A673 (cell line): ENCODE measurements at regions not wholly inside any gene's neighbourhood (a gene's known extent, or its start where the extent isn't known, plus 50 kb on each side); places are given as distances from the start of the nearest gene placed in this dataset.

Experiments used
- BruUV-seq: library from RNA; stranded (reverse); fragments of 400-500 nt; replicated peaks from 2 replicates; lab custom pipeline; 2021; lab: Mats Ljungman, UMichigan
- CTCF ChIA-PET: fragments of 300-600 bp; sonication (Branson Sonifier 250); formaldehyde crosslinking; loops from one replicate; lab custom pipeline; 2022; ENCODE audit warnings: antibody characterized with exemption; lab: Charles Lee
- POLR2A ChIA-PET: fragments of 300-600 bp; sonication (Branson Sonifier 250); formaldehyde crosslinking; loops from one replicate; lab custom pipeline; 2022; ENCODE audit warnings: antibody characterized with exemption; ENCODE audit not compliant: low non-redundant PET; lab: Charles Lee
- DNase-seq: peaks from one replicate; pipeline ENCODE4 v3.0.0-alpha.2; 2015; ENCODE audit warnings: low spot score
- H3K27ac ChIP-seq: fragments of 200-600 bp; sonication (generic); 2 replicates; pipeline ENCODE4 v1.5.1; 2016; ENCODE audit warnings: mixed run types, low read depth, mild to moderate bottlenecking, mixed read lengths, antibody characterized with exemption, low read length; ENCODE audit not compliant: poor library complexity, severe bottlenecking
- H3K27me3 ChIP-seq: fragments of 200-600 bp; sonication (generic); replicated peaks from 2 replicates; pipeline ENCODE4 v1.6.1; 2017; ENCODE audit warnings: mixed run types, low read depth, mild to moderate bottlenecking, mixed read lengths, antibody characterized with exemption, low read length; ENCODE audit not compliant: insufficient read depth, poor library complexity
- H3K36me3 ChIP-seq: fragments of 200-600 bp; sonication (generic); 2 replicates; pipeline ENCODE4 v1.6.1; 2016; ENCODE audit warnings: mixed run types, mild to moderate bottlenecking, mixed read lengths, antibody characterized with exemption, low read length; ENCODE audit not compliant: insufficient read depth, poor library complexity, severe bottlenecking
- H3K4me1 ChIP-seq: fragments of 200-600 bp; sonication (generic); 2 replicates; pipeline ENCODE4 v1.6.1; 2017; ENCODE audit warnings: mixed run types, mild to moderate bottlenecking, mixed read lengths, antibody characterized with exemption, low read length; ENCODE audit not compliant: insufficient read depth, poor library complexity, severe bottlenecking
- H3K4me3 ChIP-seq: fragments of 200-600 bp; sonication (generic); 2 replicates; pipeline ENCODE4 v1.5.1; 2016; ENCODE audit warnings: low read depth, mixed run types, mild to moderate bottlenecking, mixed read lengths, low read length; ENCODE audit not compliant: poor library complexity, severe bottlenecking
- H3K9me3 ChIP-seq: fragments of 200-600 bp; sonication (generic); 2 replicates; pipeline ENCODE4 v1.6.1; 2016; ENCODE audit warnings: mixed run types, low read depth, mild to moderate bottlenecking, mixed read lengths, antibody characterized with exemption, low read length; ENCODE audit not compliant: poor library complexity, severe bottlenecking
- CTCF ChIP-seq: fragments of 300-800, 200-600 bp; sonication (generic); conservative IDR thresholded peaks from 2 replicates; pipeline ENCODE4 v1.5.1; 2017; ENCODE audit warnings: low read depth, mild to moderate bottlenecking, antibody characterized with exemption, low read length, moderate library complexity, mixed read lengths
- EZH2 ChIP-seq: fragments of 200-600 bp; sonication (generic); IDR thresholded peaks from 2 replicates; pipeline ENCODE4 v1.6.1; 2017; ENCODE audit warnings: borderline replicate concordance, low read depth, mild to moderate bottlenecking, mixed read lengths, antibody characterized with exemption, low read length; ENCODE audit not compliant: poor library complexity, severe bottlenecking
- intact Hi-C: fragments of 100-400 bp; cut with micrococcal nuclease; formaldehyde crosslinking; loops from one replicate; pipeline ENCODE4 v1.10.0; 2022; ENCODE audit not compliant: unreplicated experiment

GRCh38 chr1:222898191-222898527, 83.3 kb downstream of the DISP1 start:
- DNase-seq, result no peak
- Histone ChIP-seq H3K27ac (no peak overlapping the region), H3K9me3 (no peaks in the 10 kb centered on the region), H3K36me3 (no peaks in the 10 kb centered on the region), H3K4me1 (no peaks in the 10 kb centered on the region), H3K27me3 (no peaks in the 10 kb centered on the region), H3K4me3 (no peak overlapping the region)
- TF ChIP-seq CTCF (no peak), EZH2 (no peak)
- CTCF ChIA-PET, result no interaction called here
- POLR2A ChIA-PET, result no interaction called here
- no TSS peak for BruUV-seq
- intact Hi-C loops, result no loop called here

DNA sequence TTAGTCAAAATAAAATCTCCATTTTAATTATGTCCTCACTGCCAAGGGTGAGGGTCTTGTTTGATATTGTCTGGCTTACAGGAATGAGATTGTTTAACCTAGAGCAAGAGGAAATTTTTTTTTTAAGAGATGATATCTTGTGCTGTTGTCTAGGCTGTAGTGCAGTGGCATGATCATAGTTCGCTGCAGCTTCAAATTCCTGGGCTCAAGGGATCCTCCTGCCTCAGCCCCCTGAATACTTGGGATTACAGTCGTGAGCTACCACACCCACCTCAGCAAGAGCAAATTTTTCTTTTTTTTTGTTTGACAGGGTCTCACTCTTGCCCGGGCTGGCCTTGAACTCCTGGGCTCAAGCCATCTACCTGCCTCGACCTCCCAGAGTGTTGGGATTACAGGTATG, 84.6 kb downstream of the DISP1 start:
- no peak overlapping the region for H3K4me3 ChIP-seq
- no peaks in the 10 kb centered on the region for H3K4me1 ChIP-seq
- no peak for TF ChIP-seq CTCF
- no peak for TF ChIP-seq EZH2
- H3K36me3 ChIP-seq, result no peaks in the 10 kb centered on the region
- no TSS peak for BruUV-seq
- ChIA-PET POLR2A (no interaction called here), CTCF (no interaction called here)
- no peak for DNase-seq
- H3K27ac ChIP-seq, result no peak overlapping the region
- intact Hi-C loops, result no loop called here
- H3K27me3 ChIP-seq, result no peaks in the 10 kb centered on the region
- H3K9me3 ChIP-seq, result no peaks in the 10 kb centered on the region

GRCh38 chr1:222904451-222904850, 89.6 kb downstream of the DISP1 start:
- Histone ChIP-seq H3K4me1 (peaks cover 2% of the 10 kb centered on the region), H3K27me3 (no peaks in the 10 kb centered on the region), H3K4me3 (no peak overlapping the region), H3K27ac (no peak overlapping the region), H3K36me3 (no peaks in the 10 kb centered on the region), H3K9me3 (no peaks in the 10 kb centered on the region)
- ChIA-PET POLR2A (no interaction called here), CTCF (interaction anchor here (0.7 kb wide), 1 partner anchor 24 kb away, joined by 5 read pairs; no protein-coding TSS in a partner anchor)
- BruUV-seq, result no TSS peak
- no peak for DNase-seq
- intact Hi-C loops, result no loop called here
- TF ChIP-seq EZH2 (no peak), CTCF (no peak)
